GM21381 (cell line): ENCODE measurements at regions not wholly inside any gene's neighbourhood (a gene's known extent, or its start where the extent isn't known, plus 50 kb on each side); places are given as distances from the start of the nearest gene placed in this dataset.

Experiments used
- ATAC-seq: cut with Tn5 transposase; IDR thresholded peaks from one replicate; pipeline ENCODE4 v1.9.1; 2021; ENCODE audit warnings: mild to moderate bottlenecking, moderate library complexity; ENCODE audit not compliant: unreplicated experiment

GRCh38 chr9:18423791-18424531 lies 50.0 kb upstream of the ADAMTSL1 start:
- ATAC-seq, result no peak
